Endothelial cell of umbilical vein (primary cell): ENCODE measurements at regions not wholly inside any gene's neighbourhood (a gene's known extent, or its start where the extent isn't known, plus 50 kb on each side); places are given as distances from the start of the nearest gene placed in this dataset.

Experiments used
- BruUV-seq: library from RNA; stranded (reverse); fragments of 400-500 nt; replicated peaks from 2 replicates; lab custom pipeline; 2021; lab: Mats Ljungman, UMichigan
- CTCF ChIA-PET: fragments of 300-600, 350-600 bp; sonication (Branson Sonifier 250); formaldehyde crosslinking; loops from one replicate; lab custom pipeline; 2021; ENCODE audit warnings: antibody characterized with exemption, inconsistent platforms; lab: Charles Lee
- POLR2A ChIA-PET: fragments of 300-600, 350-600 bp; sonication (Branson Sonifier 250); formaldehyde crosslinking; loops from one replicate; lab custom pipeline; 2021; ENCODE audit warnings: antibody characterized with exemption, inconsistent platforms; lab: Charles Lee
- DNase-seq: peaks from one replicate; pipeline ENCODE4 v3.0.0-alpha.2; 2011; ENCODE audit warnings: low read depth, low spot score
- FAIRE-seq: peaks from 2 replicates; lab custom pipeline; 2011; peaks lifted over from hg19 to GRCh38; lab: Jason Lieb, UNC
- H2AFZ ChIP-seq: 2 replicates; pipeline ENCODE4 v1.6.0; 2012; ENCODE audit warnings: low read depth, low read length, control low read depth, inconsistent platforms
- H3K27ac ChIP-seq: 2 replicates; pipeline ENCODE4 v1.5.1; 2011; ENCODE audit warnings: low read depth, mild to moderate bottlenecking, control low read depth, low read length, moderate library complexity; ENCODE audit not compliant: insufficient read depth
- H3K27me3 ChIP-seq, 2 experiments: 2 replicates each; pipeline versions ENCODE4 v1.6.0 to v1.6.1; 2011; ENCODE audit warnings: low read length in 2 of 2, mixed read lengths in 1 of 2; ENCODE audit not compliant: control insufficient read depth in 2 of 2, insufficient read depth in 2 of 2
- H3K36me3 ChIP-seq, 2 experiments: 2 replicates in 1 of 2; 3 replicates in 1 of 2; pipeline ENCODE4 v1.5.1; 2011; ENCODE audit warnings: low read length in 2 of 2, mild to moderate bottlenecking in 1 of 2, moderate library complexity in 1 of 2; ENCODE audit not compliant: control insufficient read depth in 2 of 2, insufficient read depth in 2 of 2; ENCODE audit errors: extremely low read depth in 1 of 2
- H3K4me1 ChIP-seq: 3 replicates; pipeline ENCODE4 v1.5.1; 2011; ENCODE audit warnings: mild to moderate bottlenecking, low read length; ENCODE audit not compliant: control insufficient read depth, insufficient read depth; ENCODE audit errors: extremely low read depth
- H3K4me2 ChIP-seq: 2 replicates; pipeline ENCODE4 v1.6.1; 2011; ENCODE audit warnings: low read length, control low read depth, mixed read lengths; ENCODE audit not compliant: insufficient read depth
- H3K4me3 ChIP-seq, 3 experiments: fragments of 200-600 bp in 1 of 3; sonication (generic), shearing (Covaris generic) in 1 of 3; replicated peaks in 1 of 3; 2 replicates each; pipeline ENCODE4 v1.5.1; 2011 to 2016; ENCODE audit warnings: control low read depth in 3 of 3, low read length in 3 of 3, mild to moderate bottlenecking in 2 of 3, inconsistent platforms in 1 of 3, low read depth in 1 of 3, moderate library complexity in 1 of 3; ENCODE audit not compliant: insufficient read depth in 1 of 3
- H3K79me2 ChIP-seq: 2 replicates; pipeline ENCODE4 v1.6.0; 2012; ENCODE audit warnings: low read length, inconsistent platforms; ENCODE audit not compliant: control insufficient read depth, insufficient read depth
- H3K9ac ChIP-seq: replicated peaks from 2 replicates; pipeline ENCODE3; 2011; ENCODE audit warnings: low read length, control low read depth; ENCODE audit not compliant: insufficient read depth; ENCODE audit errors: extremely low read depth
- H3K9me1 ChIP-seq: replicated peaks from 3 replicates; pipeline ENCODE4 v1.6.0; 2011; ENCODE audit warnings: mild to moderate bottlenecking, low read length; ENCODE audit not compliant: control insufficient read depth, insufficient read depth; ENCODE audit errors: extremely low read depth
- H3K9me3 ChIP-seq: replicated peaks from 2 replicates; pipeline ENCODE4 v1.5.1; 2012; ENCODE audit warnings: low read length, inconsistent platforms; ENCODE audit not compliant: control insufficient read depth, insufficient read depth
- H4K20me1 ChIP-seq: replicated peaks from 2 replicates; pipeline ENCODE3; 2011; ENCODE audit warnings: mild to moderate bottlenecking, low read length; ENCODE audit not compliant: control insufficient read depth, insufficient read depth; ENCODE audit errors: extremely low read depth
- EZH2 ChIP-seq: IDR thresholded peaks from 2 replicates; pipeline ENCODE4 v1.6.1; 2012; ENCODE audit warnings: borderline replicate concordance, low read depth, mild to moderate bottlenecking, moderate library complexity, low read length, inconsistent platforms; ENCODE audit not compliant: severe bottlenecking
- FOS ChIP-seq: IDR thresholded peaks from 2 replicates; pipeline ENCODE4 v1.6.1; 2011; ENCODE audit warnings: mild to moderate bottlenecking, low read length, moderate library complexity, borderline replicate concordance; ENCODE audit not compliant: insufficient read depth
- GATA2 ChIP-seq: IDR thresholded peaks from 2 replicates; pipeline ENCODE4 v1.7.0; 2011; ENCODE audit warnings: low read depth, mild to moderate bottlenecking, moderate library complexity, mixed read lengths, low read length; ENCODE audit not compliant: insufficient read length, insufficient read depth
- JUN ChIP-seq: IDR thresholded peaks from 2 replicates; pipeline ENCODE4 v1.6.1; 2011; ENCODE audit warnings: borderline replicate concordance, low read depth; ENCODE audit not compliant: insufficient read length, insufficient read depth
- MYC ChIP-seq: IDR thresholded peaks from one replicate; pipeline ENCODE4 v1.6.1; 2011; ENCODE audit warnings: mild to moderate bottlenecking, low read depth, low read length
- POLR2A ChIP-seq: IDR thresholded peaks from 2 replicates; pipeline ENCODE4 v1.6.1; 2012; ENCODE audit warnings: low read depth, mild to moderate bottlenecking, control low read depth, low read length
- POLR2AphosphoS5 ChIP-seq: IDR thresholded peaks from 2 replicates; pipeline ENCODE4 v1.6.1; 2012; ENCODE audit warnings: low read depth, mild to moderate bottlenecking, control low read depth, low read length, moderate library complexity; ENCODE audit not compliant: insufficient read depth
- dilution Hi-C: fragments of 300-500 bp; cut with MboI; formaldehyde crosslinking; loops from one replicate; pipeline ENCODE4 v1.15.0; 2019; ENCODE audit warnings: low sequenced_read_pairs; ENCODE audit not compliant: extremely low pct_ligation_motif_present
- intact Hi-C: fragments of 100-400 bp; cut with micrococcal nuclease; formaldehyde crosslinking; loops from one replicate; pipeline ENCODE4 v1.10.0; 2022
- TF ChIP-seq, protein P1 (sequence below): IDR thresholded peaks from 2 replicates; pipeline ENCODE4 v1.6.1; 2011; ENCODE audit not compliant: insufficient read depth, insufficient read length
- TF ChIP-seq, protein P2 (sequence below), 2 donors: IDR thresholded peaks; 1 replicate in 1 of 2; 2 replicates in 1 of 2; pipeline ENCODE4 v1.5.1; 2011; ENCODE audit warnings: low read length in 2 of 2, mild to moderate bottlenecking in 2 of 2, moderate library complexity in 2 of 2, control low read depth in 1 of 2, inconsistent platforms in 1 of 2, low read depth in 1 of 2; ENCODE audit not compliant: insufficient read depth in 1 of 2; ENCODE audit errors: extremely low read depth in 1 of 2

- dilution Hi-C loops (no loop called here), intact Hi-C loops (no loop called here)
- no peak for FAIRE-seq
- Histone ChIP-seq H3K4me2 (no peak overlapping the region), H3K4me3 (no peak overlapping the region), H3K9me3 (no peaks in the 10 kb centered on the region), H3K9ac (no peak overlapping the region), H4K20me1 (no peaks in the 10 kb centered on the region), H3K36me3 (no peaks in the 10 kb centered on the region), H3K4me1 (no peaks in the 10 kb centered on the region), H3K27ac (no peak overlapping the region), H3K27me3 (no peaks in the 10 kb centered on the region), H2AFZ (no peak overlapping the region), H3K9me1 (no peaks in the 10 kb centered on the region), H3K79me2 (no peaks in the 10 kb centered on the region)
- TF ChIP-seq POLR2A (no peak), EZH2 (no peak), MYC (no peak), POLR2AphosphoS5 (no peak), GATA2 (no peak), JUN (no peak), FOS (no peak)
- TF ChIP-seq, protein P1, sequence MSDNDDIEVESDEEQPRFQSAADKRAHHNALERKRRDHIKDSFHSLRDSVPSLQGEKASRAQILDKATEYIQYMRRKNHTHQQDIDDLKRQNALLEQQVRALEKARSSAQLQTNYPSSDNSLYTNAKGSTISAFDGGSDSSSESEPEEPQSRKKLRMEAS: no peak
- TF ChIP-seq, protein P2, sequence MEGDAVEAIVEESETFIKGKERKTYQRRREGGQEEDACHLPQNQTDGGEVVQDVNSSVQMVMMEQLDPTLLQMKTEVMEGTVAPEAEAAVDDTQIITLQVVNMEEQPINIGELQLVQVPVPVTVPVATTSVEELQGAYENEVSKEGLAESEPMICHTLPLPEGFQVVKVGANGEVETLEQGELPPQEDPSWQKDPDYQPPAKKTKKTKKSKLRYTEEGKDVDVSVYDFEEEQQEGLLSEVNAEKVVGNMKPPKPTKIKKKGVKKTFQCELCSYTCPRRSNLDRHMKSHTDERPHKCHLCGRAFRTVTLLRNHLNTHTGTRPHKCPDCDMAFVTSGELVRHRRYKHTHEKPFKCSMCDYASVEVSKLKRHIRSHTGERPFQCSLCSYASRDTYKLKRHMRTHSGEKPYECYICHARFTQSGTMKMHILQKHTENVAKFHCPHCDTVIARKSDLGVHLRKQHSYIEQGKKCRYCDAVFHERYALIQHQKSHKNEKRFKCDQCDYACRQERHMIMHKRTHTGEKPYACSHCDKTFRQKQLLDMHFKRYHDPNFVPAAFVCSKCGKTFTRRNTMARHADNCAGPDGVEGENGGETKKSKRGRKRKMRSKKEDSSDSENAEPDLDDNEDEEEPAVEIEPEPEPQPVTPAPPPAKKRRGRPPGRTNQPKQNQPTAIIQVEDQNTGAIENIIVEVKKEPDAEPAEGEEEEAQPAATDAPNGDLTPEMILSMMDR (IDR thresholded peaks at IDR 0.05; ENCODE audit: extremely low read depth in 1 of 2, insufficient read depth in 1 of 2, low read depth in 1 of 2, low read length in 2 of 2): no peak
- no TSS peak for BruUV-seq
- ChIA-PET CTCF (no interaction called here), POLR2A (no interaction called here)
- no peak for DNase-seq
These were observed 494.5 kb upstream of the RAG2 start for GRCh38 chr11:37092487-37092886.
